Natural killer cell (primary cell): ENCODE measurements at regions not wholly inside any gene's neighbourhood (a gene's known extent, or its start where the extent isn't known, plus 50 kb on each side); places are given as distances from the start of the nearest gene placed in this dataset.

ENCODE experiments used
- ATAC-seq, 3 donors: fragments of 150-1000 bp in 2 of 3; fragments of 200-7000 bp in 1 of 3; cut with Tn5 transposase; 1 replicate in 1 of 3; 2 replicates in 2 of 3; pipeline ENCODE4 v1.10.0; 2021; ENCODE audit warnings: mild to moderate bottlenecking in 2 of 3, moderate library complexity in 2 of 3
- DNase-seq, 2 donors: peaks; one replicate each; pipeline versions ENCODE4 v3.0.0 to v3.0.0-alpha.2; 2013 to 2021; ENCODE audit warnings: mixed read lengths in 1 of 2
- H3K27ac ChIP-seq: one replicate; pipeline ENCODE4 v1.5.1; 2013; ENCODE audit warnings: mild to moderate bottlenecking, low read length
- H3K27me3 ChIP-seq: one replicate; pipeline ENCODE4 v1.6.1; 2013; ENCODE audit warnings: low read length; ENCODE audit not compliant: control insufficient read depth, insufficient read depth
- H3K36me3 ChIP-seq: one replicate; pipeline ENCODE4 v1.6.1; 2013; ENCODE audit warnings: low read length; ENCODE audit not compliant: control insufficient read depth, insufficient read depth
- H3K4me1 ChIP-seq: one replicate; pipeline ENCODE4 v1.6.1; 2013; ENCODE audit warnings: low read length; ENCODE audit not compliant: control insufficient read depth, insufficient read depth
- H3K4me3 ChIP-seq: one replicate; pipeline ENCODE4 v1.5.1; 2013; ENCODE audit warnings: low read length
- H3K9me3 ChIP-seq: one replicate; pipeline ENCODE4 v1.6.1; 2013; ENCODE audit warnings: low read length; ENCODE audit not compliant: control insufficient read depth, insufficient read depth
- H3K27ac Mint-ChIP-seq, 2 donors: one replicate each; pipeline ENCODE4 v1.8.0; 2022; ENCODE audit warnings: mild to moderate bottlenecking in 2 of 2, mixed read lengths in 2 of 2, moderate library complexity in 1 of 2
- H3K27me3 Mint-ChIP-seq, 2 donors: one replicate each; pipeline ENCODE4 v1.8.0; 2022; ENCODE audit warnings: low read depth in 2 of 2, mixed read lengths in 2 of 2
- H3K36me3 Mint-ChIP-seq: one replicate; pipeline ENCODE4 v1.8.0; 2022; ENCODE audit warnings: mixed read lengths
- H3K4me1 Mint-ChIP-seq, 2 donors: one replicate each; pipeline ENCODE4 v1.8.0; 2022; ENCODE audit warnings: mixed read lengths in 2 of 2
- H3K4me3 Mint-ChIP-seq: one replicate; pipeline ENCODE4 v1.8.0; 2022; ENCODE audit warnings: mild to moderate bottlenecking, moderate library complexity, mixed read lengths
- H3K9me3 Mint-ChIP-seq, 2 donors: one replicate each; pipeline ENCODE4 v1.8.0; 2022; ENCODE audit warnings: mixed read lengths in 2 of 2
- CTCF ChIP-seq: fragments of 200-600 bp; IDR thresholded peaks from one replicate; pipeline ENCODE4 v1.8.0; 2022; ENCODE audit warnings: antibody characterized with exemption
- WGBS: methylation state at CpG from one replicate; pipeline ENCODE4 v1.1.7; 2013; ENCODE audit warnings: missing lambda C conversion rate; ENCODE audit not compliant: insufficient coverage; 5-methylcytosine and 5-hydroxymethylcytosine counted together
- intact Hi-C: fragments of 100-400 bp; cut with micrococcal nuclease; formaldehyde crosslinking; loops from one replicate; pipeline ENCODE4 v1.14.2; 2022

- peaks cover 0 to 8% of the 10 kb centered on the region in 2 donors for H3K9me3 Mint-ChIP-seq
- WGBS, result 88% methylated on average over 7 of the region's 8 CpGs
- TF ChIP-seq CTCF, result no peak
- H3K27ac ChIP-seq, result no peak overlapping the region
- no peaks in the 10 kb centered on the region for H3K27me3 Mint-ChIP-seq
- no peaks in the 10 kb centered on the region for H3K36me3 ChIP-seq
- no peaks in the 10 kb centered on the region for H3K4me1 Mint-ChIP-seq
- intact Hi-C loops, result no loop called here
- no peaks in the 10 kb centered on the region for H3K27me3 ChIP-seq
- peaks cover 5% of the 10 kb centered on the region for H3K9me3 ChIP-seq
- H3K4me3 ChIP-seq, result no peak overlapping the region
- H3K27ac Mint-ChIP-seq, result no peak overlapping the region
- H3K36me3 Mint-ChIP-seq, result no peaks in the 10 kb centered on the region
- DNase-seq (no peak), ATAC-seq (no peak)
- H3K4me3 Mint-ChIP-seq, result no peak overlapping the region
- no peaks in the 10 kb centered on the region for H3K4me1 ChIP-seq
Measured at GRCh38 chr15:47283246-47283645, 434.1 kb upstream of the SEMA6D start.

- Mint-ChIP-seq H3K27ac (no peak overlapping the region), H3K9me3 (peaks cover 0 to 8% of the 10 kb centered on the region in 2 donors), H3K4me1 (no peaks in the 10 kb centered on the region), H3K27me3 (no peaks in the 10 kb centered on the region), H3K36me3 (no peaks in the 10 kb centered on the region), H3K4me3 (no peak overlapping the region)
- intact Hi-C loops, result no loop called here
- no peak overlapping the region for H3K4me3 ChIP-seq
- TF ChIP-seq CTCF, result no peak
- H3K4me1 ChIP-seq, result no peaks in the 10 kb centered on the region
- no peaks in the 10 kb centered on the region for H3K36me3 ChIP-seq
- 85% methylated on average over 6 of the region's 6 CpGs for WGBS
- H3K27me3 ChIP-seq, result no peaks in the 10 kb centered on the region
- no peak for DNase-seq
- no peak for ATAC-seq
- peaks cover 5% of the 10 kb centered on the region for H3K9me3 ChIP-seq
- no peak overlapping the region for H3K27ac ChIP-seq
Measured at GRCh38 chr15:47288794-47289193, 428.5 kb upstream of the SEMA6D start.

GRCh38 chr15:47289656-47290055 lies 427.6 kb upstream of the SEMA6D start:
- 92% methylated on average over 2 of the region's 2 CpGs for WGBS
- Mint-ChIP-seq H3K4me3 (no peak overlapping the region), H3K36me3 (no peaks in the 10 kb centered on the region), H3K27ac (no peak overlapping the region), H3K27me3 (no peaks in the 10 kb centered on the region), H3K4me1 (no peaks in the 10 kb centered on the region), H3K9me3 (peaks cover 0 to 8% of the 10 kb centered on the region in 2 donors)
- no peak overlapping the region for H3K27ac ChIP-seq
- no peak for DNase-seq
- no peaks in the 10 kb centered on the region for H3K36me3 ChIP-seq
- peaks cover 5% of the 10 kb centered on the region for H3K9me3 ChIP-seq
- H3K4me1 ChIP-seq, result no peaks in the 10 kb centered on the region
- H3K27me3 ChIP-seq, result no peaks in the 10 kb centered on the region
- intact Hi-C loops, result no loop called here
- TF ChIP-seq CTCF, result no peak
- no peak overlapping the region for H3K4me3 ChIP-seq
- ATAC-seq, result no peak

GRCh38 chr15:47291767-47292166 lies 425.5 kb upstream of the SEMA6D start:
- H3K36me3 Mint-ChIP-seq, result no peaks in the 10 kb centered on the region
- peaks cover 0 to 8% of the 10 kb centered on the region in 2 donors for H3K9me3 Mint-ChIP-seq
- ATAC-seq (no peak), DNase-seq (no peak)
- WGBS, result 70% methylated on average over 2 of the region's 2 CpGs
- H3K4me3 Mint-ChIP-seq, result no peak overlapping the region
- intact Hi-C loops, result no loop called here
- no peak overlapping the region for H3K27ac ChIP-seq
- H3K27me3 ChIP-seq, result no peaks in the 10 kb centered on the region
- no peak overlapping the region for H3K27ac Mint-ChIP-seq
- no peaks in the 10 kb centered on the region for H3K4me1 ChIP-seq
- no peaks in the 10 kb centered on the region for H3K36me3 ChIP-seq
- no peak for TF ChIP-seq CTCF
- H3K9me3 ChIP-seq, result peaks cover 3% of the 10 kb centered on the region
- no peak overlapping the region for H3K4me3 ChIP-seq
- no peaks in the 10 kb centered on the region for H3K27me3 Mint-ChIP-seq
- H3K4me1 Mint-ChIP-seq, result no peaks in the 10 kb centered on the region
